Ammon's horn (tissue), 1 donor: ENCODE measurements at regions not wholly inside any gene's neighbourhood (a gene's known extent, or its start where the extent isn't known, plus 50 kb on each side); places are given as distances from the start of the nearest gene placed in this dataset.
"Not testable (repeated sequence)": the region's sequence is repeated elsewhere in the genome, so short reads cannot be mapped to it uniquely, and the experiment has no call there.

ENCODE experiments used
- DNase-seq: peaks from one replicate; pipeline ENCODE4 v3.0.0-alpha.2; 2016; ENCODE audit warnings: low spot score

GRCh38 chr10:130968964-130969363 is 342.6 kb downstream of the TCERG1L start:
- no peak for DNase-seq

- no peak for DNase-seq
Observed at GRCh38 chr10:130969700-130970099, 341.8 kb downstream of the TCERG1L start.

- no peak for DNase-seq
Observed at GRCh38 chr10:130970341-130971122, 341.0 kb downstream of the TCERG1L start.

DNA sequence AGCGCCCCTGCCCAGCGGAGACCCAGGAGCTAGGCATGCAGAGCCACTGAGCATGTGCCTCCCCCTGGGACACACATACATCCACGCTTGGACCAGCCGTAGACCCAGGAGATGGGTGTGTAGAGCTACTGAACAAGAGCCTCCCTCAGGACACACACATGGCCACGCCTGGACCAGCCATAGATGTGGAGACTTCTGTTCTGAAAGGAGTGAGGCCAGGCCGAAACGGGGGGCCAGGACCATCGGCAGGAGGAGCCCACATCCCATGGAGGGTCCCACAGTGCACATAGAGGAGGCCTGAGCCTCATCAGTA is 340.4 kb downstream of the TCERG1L start:
- DNase-seq, result no peak

DNA sequence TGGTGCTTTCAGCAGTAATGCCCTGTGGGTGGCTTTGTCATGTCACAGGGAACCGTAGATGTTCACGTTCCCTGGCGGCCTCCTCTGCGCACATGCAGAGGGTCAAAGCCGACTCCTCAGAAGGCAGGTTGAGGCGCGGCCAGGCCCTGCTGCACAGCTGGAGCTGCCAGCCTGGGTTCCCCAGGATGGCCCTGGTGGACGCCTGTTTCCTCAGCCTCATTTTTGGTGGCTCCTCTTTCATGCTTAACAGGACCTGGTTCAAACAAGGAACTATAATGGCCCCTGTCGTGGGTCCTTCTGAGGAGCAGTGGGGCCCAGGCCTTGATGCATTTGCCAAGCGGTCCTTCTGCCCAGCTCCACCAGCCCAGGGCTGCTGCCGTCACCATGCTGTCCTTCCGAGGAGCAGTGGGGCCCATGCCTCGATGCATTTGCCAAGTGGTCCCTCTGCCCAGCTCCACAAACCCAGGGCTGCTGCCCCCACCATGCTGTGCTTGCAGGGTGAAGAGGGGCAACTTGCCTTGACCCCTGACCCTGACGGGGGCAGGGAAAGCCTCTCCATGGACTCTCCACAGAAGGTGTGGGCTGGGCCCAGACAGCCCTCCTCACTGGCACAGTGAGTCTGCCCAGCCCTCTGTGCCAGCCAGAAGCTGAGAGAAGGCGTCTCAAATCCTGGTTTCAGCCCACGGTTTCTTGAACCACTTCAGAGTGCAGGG is 338.2 kb downstream of the TCERG1L start:
- no peak for DNase-seq

DNA sequence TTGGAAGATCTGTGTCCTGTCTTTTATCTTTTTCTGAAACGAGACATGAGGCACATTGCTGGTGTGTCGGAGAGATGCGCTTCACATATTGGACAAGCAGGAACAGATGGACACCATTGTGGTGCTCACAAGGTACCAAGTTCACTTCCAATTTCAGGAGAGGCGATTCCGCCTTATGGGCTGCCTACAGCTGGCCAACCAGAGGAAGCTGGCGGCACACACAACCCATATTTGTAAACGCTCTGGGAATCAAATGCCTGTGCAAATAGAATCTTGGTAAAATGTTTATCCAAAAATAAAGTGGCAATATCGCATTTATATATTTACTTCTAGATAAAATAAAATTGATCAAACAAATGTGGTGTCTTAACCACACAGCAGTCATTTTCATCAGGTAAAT is 337.4 kb downstream of the TCERG1L start:
- no peak for DNase-seq

DNA sequence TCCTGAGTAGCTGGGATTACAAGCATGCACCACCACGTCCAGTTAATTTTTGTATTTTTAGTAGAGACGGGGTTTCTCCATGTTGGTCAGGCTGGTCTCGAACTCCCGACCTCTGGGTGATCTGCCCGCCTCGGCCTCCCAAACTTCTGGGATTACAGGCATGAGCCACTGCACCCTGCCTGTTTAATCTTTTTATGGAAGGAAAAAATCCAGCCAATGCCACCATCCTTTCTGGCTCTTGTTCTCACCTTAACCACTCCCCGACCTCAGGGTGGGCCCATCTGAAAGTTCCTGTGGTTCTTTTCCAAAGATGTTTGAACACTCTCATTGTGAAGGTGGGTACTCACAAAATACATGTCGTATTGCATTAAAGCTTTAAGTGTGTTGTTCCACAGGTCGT is 336.2 kb downstream of the TCERG1L start:
- DNase-seq, result not testable (repeated sequence)

DNA sequence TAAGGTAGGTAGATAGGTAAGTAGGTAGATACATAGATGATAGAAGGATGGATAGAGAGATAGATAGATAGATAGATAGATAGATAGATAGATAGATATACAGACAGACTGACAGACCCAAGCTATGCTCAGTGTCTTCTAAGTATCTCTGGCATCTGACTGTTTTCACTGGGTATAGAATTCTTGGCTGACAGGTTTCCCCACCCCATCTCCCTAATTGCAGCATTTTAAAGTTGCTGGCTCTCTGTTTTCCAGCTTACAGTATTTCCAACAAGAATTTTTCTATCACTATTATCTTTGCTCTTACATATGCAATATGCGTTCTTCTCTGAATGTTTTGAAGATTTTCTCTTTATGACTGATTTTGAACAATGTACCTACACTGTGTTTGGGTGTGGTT is 328.7 kb downstream of the TCERG1L start:
- DNase-seq, result no peak

DNA sequence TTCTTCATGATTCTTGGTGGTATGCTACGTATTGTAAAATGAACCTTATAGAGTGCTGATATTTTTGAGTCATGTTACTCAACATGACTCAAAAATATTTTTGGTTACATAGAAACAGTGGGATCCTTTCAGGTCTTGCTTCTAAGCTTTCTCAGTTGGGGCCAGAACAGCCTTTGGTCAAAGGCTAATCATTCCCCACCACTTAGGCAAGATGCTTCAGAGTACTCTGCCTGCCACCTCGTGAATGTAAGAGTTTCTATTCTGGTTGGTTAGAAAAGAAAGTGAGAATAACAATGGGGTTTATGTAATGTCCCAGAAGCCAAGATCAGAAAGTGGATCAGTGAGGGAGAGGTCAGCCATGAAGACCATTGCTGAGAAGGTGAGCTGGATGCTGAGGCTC is 327.8 kb downstream of the TCERG1L start:
- DNase-seq, result no peak

GRCh38 chr10:130984686-130985085 is 326.8 kb downstream of the TCERG1L start:
- no peak for DNase-seq

GRCh38 chr10:130985158-130985753 is 326.3 kb downstream of the TCERG1L start:
- DNase-seq, result no peak

DNA sequence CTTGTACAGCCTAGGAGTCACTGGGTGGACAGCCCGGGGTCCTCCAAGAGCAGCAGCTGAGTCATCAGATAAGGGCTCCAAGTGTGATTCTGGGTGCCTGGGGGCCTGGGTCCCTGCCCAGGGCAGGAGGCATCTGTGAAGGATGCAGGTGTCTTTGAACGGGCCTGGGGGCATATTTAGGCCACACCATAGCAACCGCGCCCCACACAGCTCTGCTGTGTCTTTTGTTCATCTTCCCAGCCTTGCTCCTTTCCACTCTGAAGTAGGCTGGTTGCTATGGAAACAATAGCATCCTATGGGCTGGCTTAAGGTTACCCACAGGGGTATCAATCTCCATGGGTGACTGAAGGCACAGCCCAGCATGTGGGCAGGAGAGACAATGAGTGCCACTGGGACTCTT is 324.7 kb downstream of the TCERG1L start:
- DNase-seq, result no peak

GRCh38 chr10:130987401-130987800 is 324.1 kb downstream of the TCERG1L start:
- no peak for DNase-seq

- DNase-seq, result no peak
Observed at GRCh38 chr10:130989670-130990232, 321.8 kb downstream of the TCERG1L start.

- DNase-seq, result peak; percentile 50
Observed at GRCh38 chr10:130990486-130990885, 321.0 kb downstream of the TCERG1L start.

- DNase-seq, result no peak
Observed at GRCh38 chr10:130992802-130993523, 318.6 kb downstream of the TCERG1L start.

GRCh38 chr10:130993612-130994011 is 317.9 kb downstream of the TCERG1L start:
- DNase-seq, result no peak

DNA sequence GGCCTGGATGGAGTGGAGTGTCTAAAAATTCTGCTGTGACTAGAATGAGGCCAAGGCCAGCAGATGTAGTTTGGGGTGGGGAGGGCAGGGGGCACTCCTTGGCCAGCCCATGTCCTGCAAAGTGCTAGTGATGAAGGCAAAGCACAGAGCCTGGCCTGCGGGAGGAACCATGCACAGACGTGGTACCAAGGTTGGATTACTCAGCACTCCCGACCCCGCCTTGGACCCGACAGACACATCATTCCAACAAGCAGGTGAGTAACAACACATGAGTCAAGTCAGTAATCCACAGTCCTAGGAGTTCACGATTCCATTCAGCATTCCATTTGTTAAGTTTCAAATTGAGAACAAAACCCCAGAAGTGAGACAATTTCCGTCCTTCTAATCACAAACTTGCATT is 317.3 kb downstream of the TCERG1L start:
- DNase-seq, result no peak

DNA sequence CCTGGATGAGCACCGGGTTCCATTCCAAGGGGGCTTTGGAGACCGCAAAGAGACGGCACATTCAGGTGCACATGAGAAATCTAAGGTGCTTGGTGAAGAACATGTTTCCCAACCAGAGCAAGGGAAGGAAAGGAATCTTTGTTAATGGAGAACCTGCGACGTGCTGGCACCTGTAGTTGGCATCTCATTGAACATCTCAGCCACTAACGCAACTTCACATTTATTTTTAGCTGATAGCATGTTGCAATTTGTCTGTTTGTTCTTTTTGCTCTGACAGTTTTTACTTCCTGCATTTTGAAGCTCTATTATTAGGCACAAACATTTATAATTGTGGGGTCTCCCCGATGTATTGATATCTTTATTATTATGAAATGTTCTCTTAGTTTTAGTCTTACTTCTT is 316.7 kb downstream of the TCERG1L start:
- no peak for DNase-seq

- DNase-seq, result no peak
Observed at GRCh38 chr10:130997267-130998045, 314.1 kb downstream of the TCERG1L start.

- no peak for DNase-seq
Observed at GRCh38 chr10:130998046-130998435, 313.5 kb downstream of the TCERG1L start.

DNA sequence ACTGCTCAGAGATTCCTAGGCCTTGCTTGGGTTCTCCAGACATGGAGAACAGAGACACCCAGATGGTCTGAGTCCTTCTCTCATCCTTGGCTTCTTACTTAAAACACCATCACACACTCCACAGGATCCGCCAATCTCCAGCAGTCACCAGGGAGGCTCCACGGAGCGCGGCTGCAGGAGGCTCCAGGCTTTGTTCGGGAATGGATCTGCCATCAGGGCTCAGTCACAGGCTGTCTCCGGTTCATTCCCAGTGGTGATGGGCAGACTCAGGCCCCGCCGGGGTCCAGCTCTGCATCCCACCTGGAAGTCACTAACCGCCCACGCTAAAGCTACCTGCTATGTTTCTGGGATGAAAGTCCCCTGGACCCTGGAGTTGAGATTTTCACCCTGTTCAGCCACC is 312.9 kb downstream of the TCERG1L start:
- no peak for DNase-seq
